H1 (cell line): ENCODE measurements at regions not wholly inside any gene's neighbourhood (a gene's known extent, or its start where the extent isn't known, plus 50 kb on each side); places are given as distances from the start of the nearest gene placed in this dataset.

Experiments used
- CTCF ChIA-PET: fragments of 300-600 bp; sonication (Branson Sonifier 250); formaldehyde crosslinking; loops from one replicate; lab custom pipeline; 2021; ENCODE audit not compliant: partially characterized antibody; lab: Charles Lee
- POLR2A ChIA-PET: fragments of 300-600 bp; sonication (Branson Sonifier 250); formaldehyde crosslinking; loops from one replicate; lab custom pipeline; 2021; ENCODE audit warnings: inconsistent platforms; ENCODE audit not compliant: partially characterized antibody; lab: Charles Lee
- DNase-seq, 2 experiments: peaks; one replicate each; pipeline versions ENCODE4 v3.0.0 to v3.0.0-alpha.2; 2010 to 2022; ENCODE audit warnings: low spot score in 2 of 2, low read depth in 1 of 2, mixed read lengths in 1 of 2
- FAIRE-seq: peaks from 2 replicates; lab custom pipeline; 2011; peaks lifted over from hg19 to GRCh38; lab: Jason Lieb, UNC
- H2AFZ ChIP-seq: 2 replicates; pipeline ENCODE4 v1.8.1; 2012; ENCODE audit warnings: low read length, inconsistent platforms
- H2AK5ac ChIP-seq: 2 replicates; pipeline ENCODE4 v1.6.1; 2013; ENCODE audit warnings: low read depth, low read length
- H2BK120ac ChIP-seq: replicated peaks from 2 replicates; pipeline ENCODE3; 2013; ENCODE audit warnings: low read depth, low read length, inconsistent platforms
- H2BK12ac ChIP-seq: 2 replicates; pipeline ENCODE4 v1.6.1; 2013; ENCODE audit warnings: low read depth, low read length
- H2BK15ac ChIP-seq: 2 replicates; pipeline ENCODE4 v1.6.1; 2013; ENCODE audit warnings: low read length
- H2BK20ac ChIP-seq: 2 replicates; pipeline ENCODE4 v1.6.1; 2013; ENCODE audit warnings: low read length
- H2BK5ac ChIP-seq: 2 replicates; pipeline ENCODE4 v1.6.1; 2013; ENCODE audit warnings: low read depth, low read length
- H3K14ac ChIP-seq: 2 replicates; pipeline ENCODE4 v1.6.1; 2013; ENCODE audit warnings: inconsistent platforms; ENCODE audit not compliant: insufficient read length
- H3K18ac ChIP-seq: 2 replicates; pipeline ENCODE4 v1.6.1; 2013; ENCODE audit warnings: low read length; ENCODE audit errors: extremely low read depth
- H3K23ac ChIP-seq: 2 replicates; pipeline ENCODE4 v1.6.1; 2013; ENCODE audit warnings: inconsistent platforms; ENCODE audit not compliant: insufficient read length
- H3K23me2 ChIP-seq: 2 replicates; pipeline ENCODE4 v1.6.1; 2013; ENCODE audit warnings: low read depth, low read length
- H3K27ac ChIP-seq: 2 replicates; pipeline ENCODE4 v1.6.1; 2011; ENCODE audit warnings: low read depth, low read length, inconsistent platforms
- H3K27me3 ChIP-seq, 4 experiments: replicated peaks in 1 of 4; 1 replicate in 1 of 4; 2 replicates in 3 of 4; pipeline versions ENCODE4 v1.6.1 to v1.8.1; 2011 to 2013; ENCODE audit warnings: low read length in 3 of 4, mild to moderate bottlenecking in 3 of 4, inconsistent platforms in 2 of 4, mixed read lengths in 2 of 4, moderate library complexity in 1 of 4; ENCODE audit not compliant: control insufficient read depth in 3 of 4, insufficient read depth in 3 of 4; ENCODE audit errors: extremely low read depth in 1 of 4
- H3K36me3 ChIP-seq, 4 experiments: 2 replicates each; pipeline versions ENCODE4 v1.6.1 to v1.8.1; 2011 to 2013; ENCODE audit warnings: mild to moderate bottlenecking in 4 of 4, low read length in 3 of 4, moderate library complexity in 2 of 4, control low read depth in 1 of 4, inconsistent platforms in 1 of 4; ENCODE audit not compliant: insufficient read depth in 4 of 4, control insufficient read depth in 2 of 4
- H3K4ac ChIP-seq: replicated peaks from 2 replicates; pipeline ENCODE3; 2013; ENCODE audit warnings: low read length, low read depth, mixed read lengths, inconsistent platforms; ENCODE audit not compliant: insufficient read length
- H3K4me1 ChIP-seq, 4 experiments: replicated peaks in 1 of 4; 1 replicate in 1 of 4; 2 replicates in 3 of 4; pipeline versions ENCODE4 v1.6.1 to v1.8.1; 2011 to 2013; ENCODE audit warnings: low read length in 3 of 4, inconsistent platforms in 2 of 4, mixed read lengths in 1 of 4; ENCODE audit not compliant: insufficient read depth in 4 of 4, control insufficient read depth in 3 of 4
- H3K4me2 ChIP-seq, 2 experiments: 2 replicates each; pipeline versions ENCODE4 v1.6.1 to v1.8.1; 2011 to 2013; ENCODE audit warnings: low read depth in 2 of 2, low read length in 2 of 2, control low read depth in 1 of 2, inconsistent platforms in 1 of 2, mild to moderate bottlenecking in 1 of 2; ENCODE audit not compliant: insufficient read depth in 1 of 2
- H3K4me3 ChIP-seq, 4 experiments: fragments of 200-600, 300-600 bp in 1 of 4; sonication (generic), shearing (Covaris generic), sonication (Bioruptor Twin) in 1 of 4; 2 replicates each; pipeline versions ENCODE4 v1.5.1 to v1.8.1; 2011 to 2016; ENCODE audit warnings: low read length in 4 of 4, low read depth in 3 of 4, control low read depth in 2 of 4, inconsistent platforms in 2 of 4, mild to moderate bottlenecking in 2 of 4, mixed read lengths in 1 of 4, moderate library complexity in 1 of 4; ENCODE audit not compliant: insufficient read depth in 2 of 4; ENCODE audit errors: extremely low read depth in 1 of 4
- H3K56ac ChIP-seq: replicated peaks from 2 replicates; pipeline ENCODE3; 2013; ENCODE audit warnings: low read depth, mild to moderate bottlenecking, mixed read lengths, low read length, inconsistent platforms; ENCODE audit not compliant: insufficient read length
- H3K79me1 ChIP-seq: 2 replicates; pipeline ENCODE4 v1.6.1; 2013; ENCODE audit warnings: low read depth, low read length, control low read depth
- H3K79me2 ChIP-seq, 2 experiments: 2 replicates each; pipeline versions ENCODE4 v1.6.1 to v1.8.1; 2012 to 2013; ENCODE audit warnings: low read length in 2 of 2, mild to moderate bottlenecking in 2 of 2, inconsistent platforms in 1 of 2; ENCODE audit not compliant: insufficient read depth in 2 of 2, control insufficient read depth in 1 of 2
- H3K9ac ChIP-seq, 4 experiments: replicated peaks in 1 of 4; 1 replicate in 1 of 4; 2 replicates in 3 of 4; pipeline versions ENCODE4 v1.6.1 to v1.8.1; 2011 to 2013; ENCODE audit warnings: low read depth in 3 of 4, low read length in 3 of 4, control low read depth in 2 of 4, mild to moderate bottlenecking in 2 of 4, moderate library complexity in 2 of 4, inconsistent platforms in 1 of 4; ENCODE audit errors: extremely low read depth in 1 of 4
- H3K9me3 ChIP-seq, 2 experiments: 2 replicates each; pipeline versions ENCODE4 v1.6.1 to v1.8.1; 2012 to 2013; ENCODE audit warnings: mild to moderate bottlenecking in 2 of 2, moderate library complexity in 2 of 2, control low read depth in 1 of 2, inconsistent platforms in 1 of 2, low read depth in 1 of 2, low read length in 1 of 2, mixed read lengths in 1 of 2; ENCODE audit not compliant: insufficient read depth in 2 of 2
- H4K20me1 ChIP-seq, 2 experiments: replicated peaks in 1 of 2; 2 replicates each; pipeline versions ENCODE3 to v1.8.1; 2011 to 2013; ENCODE audit warnings: inconsistent platforms in 2 of 2, low read length in 2 of 2, mild to moderate bottlenecking in 1 of 2; ENCODE audit not compliant: insufficient read depth in 2 of 2, control insufficient read depth in 1 of 2
- H4K5ac ChIP-seq: 2 replicates; pipeline ENCODE4 v1.6.1; 2013; ENCODE audit warnings: low read length, low read depth, mixed read lengths, inconsistent platforms; ENCODE audit not compliant: insufficient read length
- H4K8ac ChIP-seq: 2 replicates; pipeline ENCODE4 v1.8.0; 2013; ENCODE audit warnings: mild to moderate bottlenecking, moderate library complexity, low read length, inconsistent platforms; ENCODE audit not compliant: insufficient read depth; ENCODE audit errors: extremely low read depth
- H4K91ac ChIP-seq: replicated peaks from 2 replicates; pipeline ENCODE3; 2013; ENCODE audit warnings: low read length, mixed read lengths, inconsistent platforms; ENCODE audit not compliant: insufficient read length
- ASH2L ChIP-seq: fragments of 200-600, 300-600 bp; sonication (generic); IDR thresholded peaks from one replicate; pipeline ENCODE4 v1.7.1; 2017; ENCODE audit warnings: low read length
- POLR2A ChIP-seq, 2 experiments: IDR thresholded peaks; 1 replicate in 1 of 2; 2 replicates in 1 of 2; pipeline ENCODE4 v1.6.1; 2011; ENCODE audit warnings: low read depth in 2 of 2, low read length in 2 of 2, mild to moderate bottlenecking in 2 of 2; ENCODE audit errors: control extremely low read depth in 1 of 2
- WGBS, 2 experiments: shearing (Covaris generic) in 1 of 2; methylation state at CpG; one replicate each; pipeline versions ENCODE4 v1.1.6 to v1.1.7; 2013 to 2015; ENCODE audit warnings: low lambda C conversion rate in 2 of 2, mixed read lengths in 2 of 2, inconsistent platforms in 1 of 2, low coverage in 1 of 2, missing lambda C conversion rate in 1 of 2; ENCODE audit not compliant: insufficient replicate concordance in 2 of 2, insufficient coverage in 1 of 2, insufficient read length in 1 of 2; ENCODE audit errors: extremely low coverage in 1 of 2, missing lambda C conversion rate in 1 of 2; 5-methylcytosine and 5-hydroxymethylcytosine counted together
- TF ChIP-seq, protein P1 (sequence below): IDR thresholded peaks from 2 replicates; pipeline ENCODE4 v1.6.1; 2012; ENCODE audit warnings: inconsistent platforms

GRCh38 chr3:127393131-127393820 is 105.4 kb upstream of the PRR20G start:
- CTCF ChIA-PET, result interaction anchor here (1.7 to 6.7 kb wide), 4 partner anchors 9 to 155 kb away, joined by 3 to 43 read pairs (median 8); no protein-coding TSS in a partner anchor
- Histone ChIP-seq H2AFZ (no peak overlapping the region), H2BK5ac (no peak overlapping the region), H3K18ac (no peak overlapping the region), H3K79me2 (no peaks in the 10 kb centered on the region), H3K79me1 (no peaks in the 10 kb centered on the region), H3K36me3 (no peaks in the 10 kb centered on the region), H3K27ac (no peak overlapping the region), H3K4ac (no peak overlapping the region), H2BK12ac (no peak overlapping the region), H3K9ac (no peak overlapping the region), H4K5ac (no peak overlapping the region), H3K4me3 (no peak overlapping the region), H2BK20ac (no peak overlapping the region), H4K91ac (no peak overlapping the region), H2AK5ac (no peak overlapping the region), H4K20me1 (no peaks in the 10 kb centered on the region), H3K27me3 (no peaks in the 10 kb centered on the region; a peak in 1 of 7 replicates), H3K23ac (no peak overlapping the region), H2BK120ac (no peak overlapping the region), H3K4me2 (no peak overlapping the region), H3K9me3 (no peaks in the 10 kb centered on the region), H3K23me2 (no peaks in the 10 kb centered on the region), H3K14ac (no peak overlapping the region), H2BK15ac (no peak overlapping the region), H3K56ac (no peak overlapping the region), H4K8ac (no peak overlapping the region), H3K4me1 (peaks cover 6 to 19% (median 14%) of the 10 kb centered on the region in 4 experiments)
- DNase-seq (no peak), FAIRE-seq (no peak)
- TF ChIP-seq, protein P1, sequence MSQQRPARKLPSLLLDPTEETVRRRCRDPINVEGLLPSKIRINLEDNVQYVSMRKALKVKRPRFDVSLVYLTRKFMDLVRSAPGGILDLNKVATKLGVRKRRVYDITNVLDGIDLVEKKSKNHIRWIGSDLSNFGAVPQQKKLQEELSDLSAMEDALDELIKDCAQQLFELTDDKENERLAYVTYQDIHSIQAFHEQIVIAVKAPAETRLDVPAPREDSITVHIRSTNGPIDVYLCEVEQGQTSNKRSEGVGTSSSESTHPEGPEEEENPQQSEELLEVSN, result no peak
- TF ChIP-seq ASH2L (no peak), POLR2A (IDR thresholded peaks at IDR 0.05; ENCODE audit: control extremely low read depth in 1 of 2, low read depth in 2 of 2, low read length in 2 of 2) (no peak)
- 87% methylated on average over 5 of the region's 5 CpGs; no CpG with 5 or more reads in 1 of the 2 experiments for WGBS, 2 experiments
- POLR2A ChIA-PET, result interaction anchor here (1.1 kb wide), 1 partner anchor 12 kb away, joined by 3 read pairs; no protein-coding TSS in a partner anchor
